ENCODE measurements at regions not wholly inside any gene's neighbourhood (a gene's known extent, or its start where the extent isn't known, plus 50 kb on each side); places are given as distances from the start of the nearest gene placed in this dataset.
A peak's percentile ranks its signal among the peaks of the same experiment; 100 is the strongest.

- no CpG with 5 or more reads among the region's 23 CpGs for WGBS (ENCODE audit: insufficient coverage, insufficient read length)
- Histone ChIP-seq H3K4me1 (ENCODE audit: control insufficient read depth, insufficient read depth, low read length) (peaks cover 7% of the 10 kb centered on the region; the same call in 1 of the 2 replicates), H3K9me3 (ENCODE audit: control insufficient read depth, insufficient read depth, low read length) (no peaks in the 10 kb centered on the region), H3K27ac (ENCODE audit: low read length) (no peak overlapping the region), H3K4me3 (ENCODE audit: low read length) (no peak overlapping the region), H3K36me3 (ENCODE audit: control insufficient read depth, insufficient read depth, low read length) (no peaks in the 10 kb centered on the region), H3K27me3 (ENCODE audit: control insufficient read depth, insufficient read depth, low read length) (no peaks in the 10 kb centered on the region)
- DNase-seq (ENCODE audit: low read depth, low spot score): no peak
These were observed 69.1 kb upstream of the CTDP1 start for GRCh38 chr18:79610461-79611039.

GRCh38 chr18:79611040-79611681 lies 68.4 kb upstream of the CTDP1 start:
- Histone ChIP-seq H3K4me3 (ENCODE audit: low read length) (no peak overlapping the region), H3K9me3 (ENCODE audit: control insufficient read depth, insufficient read depth, low read length) (no peaks in the 10 kb centered on the region), H3K27me3 (ENCODE audit: control insufficient read depth, insufficient read depth, low read length) (no peaks in the 10 kb centered on the region), H3K4me1 (ENCODE audit: control insufficient read depth, insufficient read depth, low read length) (peaks cover 7% of the 10 kb centered on the region; the same call in 1 of the 2 replicates), H3K27ac (ENCODE audit: low read length) (no peak overlapping the region), H3K36me3 (ENCODE audit: control insufficient read depth, insufficient read depth, low read length) (no peaks in the 10 kb centered on the region)
- no CpG with 5 or more reads among the region's 20 CpGs for WGBS (ENCODE audit: insufficient coverage, insufficient read length)
- DNase-seq (ENCODE audit: low read depth, low spot score): no peak

- no peaks in the 10 kb centered on the region for H3K9me3 ChIP-seq (ENCODE audit: control insufficient read depth, insufficient read depth, low read length)
- no peaks in the 10 kb centered on the region for H3K27me3 ChIP-seq (ENCODE audit: control insufficient read depth, insufficient read depth, low read length)
- peaks cover 7% of the 10 kb centered on the region; the same call in 1 of the 2 replicates for H3K4me1 ChIP-seq (ENCODE audit: control insufficient read depth, insufficient read depth, low read length)
- no peak overlapping the region for H3K4me3 ChIP-seq (ENCODE audit: low read length)
- H3K27ac ChIP-seq (ENCODE audit: low read length): no peak overlapping the region
- WGBS (ENCODE audit: insufficient coverage, insufficient read length): no CpG with 5 or more reads among the region's 27 CpGs
- H3K36me3 ChIP-seq (ENCODE audit: control insufficient read depth, insufficient read depth, low read length): no peaks in the 10 kb centered on the region
- DNase-seq (ENCODE audit: low read depth, low spot score): no peak
These were observed 67.1 kb upstream of the CTDP1 start for GRCh38 chr18:79612291-79613108.

GRCh38 chr18:79613186-79613931 lies 66.2 kb upstream of the CTDP1 start:
- Histone ChIP-seq H3K36me3 (ENCODE audit: control insufficient read depth, insufficient read depth, low read length) (no peaks in the 10 kb centered on the region), H3K4me3 (ENCODE audit: low read length) (no peak overlapping the region), H3K4me1 (ENCODE audit: control insufficient read depth, insufficient read depth, low read length) (peaks cover 7% of the 10 kb centered on the region; the same call in 1 of the 2 replicates), H3K27ac (ENCODE audit: low read length) (no peak overlapping the region), H3K27me3 (ENCODE audit: control insufficient read depth, insufficient read depth, low read length) (no peaks in the 10 kb centered on the region), H3K9me3 (ENCODE audit: control insufficient read depth, insufficient read depth, low read length) (no peaks in the 10 kb centered on the region)
- WGBS (ENCODE audit: insufficient coverage, insufficient read length): no CpG with 5 or more reads among the region's 33 CpGs
- DNase-seq (ENCODE audit: low read depth, low spot score): no peak

GRCh38 chr18:79614211-79614955 lies 65.2 kb upstream of the CTDP1 start:
- no peak overlapping the region for H3K4me3 ChIP-seq (ENCODE audit: low read length)
- DNase-seq (ENCODE audit: low read depth, low spot score): no peak
- no peak overlapping the region for H3K27ac ChIP-seq (ENCODE audit: low read length)
- H3K36me3 ChIP-seq (ENCODE audit: control insufficient read depth, insufficient read depth, low read length): no peaks in the 10 kb centered on the region
- H3K9me3 ChIP-seq (ENCODE audit: control insufficient read depth, insufficient read depth, low read length): no peaks in the 10 kb centered on the region
- peaks cover 7% of the 10 kb centered on the region; the same call in 1 of the 2 replicates for H3K4me1 ChIP-seq (ENCODE audit: control insufficient read depth, insufficient read depth, low read length)
- no peaks in the 10 kb centered on the region for H3K27me3 ChIP-seq (ENCODE audit: control insufficient read depth, insufficient read depth, low read length)
- no CpG with 5 or more reads among the region's 26 CpGs for WGBS (ENCODE audit: insufficient coverage, insufficient read length)

GRCh38 chr18:79615091-79615490 lies 64.5 kb upstream of the CTDP1 start:
- Histone ChIP-seq H3K4me3 (ENCODE audit: low read length) (no peak overlapping the region), H3K27ac (ENCODE audit: low read length) (no peak overlapping the region), H3K9me3 (ENCODE audit: control insufficient read depth, insufficient read depth, low read length) (no peaks in the 10 kb centered on the region), H3K27me3 (ENCODE audit: control insufficient read depth, insufficient read depth, low read length) (no peaks in the 10 kb centered on the region), H3K36me3 (ENCODE audit: control insufficient read depth, insufficient read depth, low read length) (no peaks in the 10 kb centered on the region), H3K4me1 (ENCODE audit: control insufficient read depth, insufficient read depth, low read length) (peaks cover 7% of the 10 kb centered on the region; the same call in 1 of the 2 replicates)
- WGBS (ENCODE audit: insufficient coverage, insufficient read length): no CpG with 5 or more reads among the region's 18 CpGs
- DNase-seq (ENCODE audit: low read depth, low spot score): no peak

GRCh38 chr18:79615586-79615985 lies 64.0 kb upstream of the CTDP1 start:
- Histone ChIP-seq H3K4me1 (ENCODE audit: control insufficient read depth, insufficient read depth, low read length) (peaks cover 5% of the 10 kb centered on the region; the same call in 1 of the 2 replicates), H3K9me3 (ENCODE audit: control insufficient read depth, insufficient read depth, low read length) (no peaks in the 10 kb centered on the region), H3K27ac (ENCODE audit: low read length) (no peak overlapping the region), H3K4me3 (ENCODE audit: low read length) (no peak overlapping the region), H3K27me3 (ENCODE audit: control insufficient read depth, insufficient read depth, low read length) (no peaks in the 10 kb centered on the region), H3K36me3 (ENCODE audit: control insufficient read depth, insufficient read depth, low read length) (no peaks in the 10 kb centered on the region)
- DNase-seq (ENCODE audit: low read depth, low spot score): no peak
- no CpG with 5 or more reads among the region's 7 CpGs for WGBS (ENCODE audit: insufficient coverage, insufficient read length)

- peak overlapping the region; percentile 38; the same call in 1 of the 2 replicates for H3K4me3 ChIP-seq (ENCODE audit: low read length)
- no peak for DNase-seq (ENCODE audit: low read depth, low spot score)
- no CpG with 5 or more reads among the region's 89 CpGs for WGBS (ENCODE audit: insufficient coverage, insufficient read length)
These were observed 62.7 kb upstream of the CTDP1 start for GRCh38 chr18:79616651-79617510.

More at GRCh38 chr18:79616651-79617510, 62.7 kb upstream of the CTDP1 start:
- H3K4me1 ChIP-seq (ENCODE audit: control insufficient read depth, insufficient read depth, low read length): no peaks in the 10 kb centered on the region
- no peak overlapping the region for H3K27ac ChIP-seq (ENCODE audit: low read length)
- H3K36me3 ChIP-seq (ENCODE audit: control insufficient read depth, insufficient read depth, low read length): no peaks in the 10 kb centered on the region
- H3K9me3 ChIP-seq (ENCODE audit: control insufficient read depth, insufficient read depth, low read length): no peaks in the 10 kb centered on the region
- H3K27me3 ChIP-seq (ENCODE audit: control insufficient read depth, insufficient read depth, low read length): no peaks in the 10 kb centered on the region

Data from iPS DF 6.9 (cell line).